IMR-90 (cell line): ENCODE measurements at regions not wholly inside any gene's neighbourhood (a gene's known extent, or its start where the extent isn't known, plus 50 kb on each side); places are given as distances from the start of the nearest gene placed in this dataset.

ENCODE experiments used
- CHD1 ChIP-seq: IDR thresholded peaks from 2 replicates; pipeline ENCODE4 v1.6.1; 2012; ENCODE audit warnings: low read depth, low read length, improper control_type of control experiment
- MXI1 ChIP-seq: IDR thresholded peaks from 2 replicates; pipeline ENCODE4 v1.6.1; 2012; ENCODE audit warnings: low read depth, mild to moderate bottlenecking, low read length, moderate library complexity, borderline replicate concordance
- NFE2L2 ChIP-seq: fragments of 150-350 bp; IDR thresholded peaks from 2 replicates; pipeline ENCODE4 v1.6.1; 2016; ENCODE audit warnings: low read depth, mild to moderate bottlenecking, low read length
- RCOR1 ChIP-seq: IDR thresholded peaks from 2 replicates; pipeline ENCODE4 v1.6.1; 2012; ENCODE audit warnings: mild to moderate bottlenecking, low read length, improper control_type of control experiment; ENCODE audit not compliant: insufficient replicate concordance
- TF ChIP-seq, protein P1 (sequence below): conservative IDR thresholded peaks from 2 replicates; pipeline ENCODE4 v1.5.1; 2012; ENCODE audit warnings: mild to moderate bottlenecking, low read depth, low read length, improper control_type of control experiment
- TF ChIP-seq, protein P2 (sequence below): fragments of 150-350 bp; IDR thresholded peaks from 2 replicates; pipeline ENCODE4 v1.6.1; 2016; ENCODE audit warnings: low read depth, mild to moderate bottlenecking, low read length, moderate library complexity, borderline replicate concordance

DNA sequence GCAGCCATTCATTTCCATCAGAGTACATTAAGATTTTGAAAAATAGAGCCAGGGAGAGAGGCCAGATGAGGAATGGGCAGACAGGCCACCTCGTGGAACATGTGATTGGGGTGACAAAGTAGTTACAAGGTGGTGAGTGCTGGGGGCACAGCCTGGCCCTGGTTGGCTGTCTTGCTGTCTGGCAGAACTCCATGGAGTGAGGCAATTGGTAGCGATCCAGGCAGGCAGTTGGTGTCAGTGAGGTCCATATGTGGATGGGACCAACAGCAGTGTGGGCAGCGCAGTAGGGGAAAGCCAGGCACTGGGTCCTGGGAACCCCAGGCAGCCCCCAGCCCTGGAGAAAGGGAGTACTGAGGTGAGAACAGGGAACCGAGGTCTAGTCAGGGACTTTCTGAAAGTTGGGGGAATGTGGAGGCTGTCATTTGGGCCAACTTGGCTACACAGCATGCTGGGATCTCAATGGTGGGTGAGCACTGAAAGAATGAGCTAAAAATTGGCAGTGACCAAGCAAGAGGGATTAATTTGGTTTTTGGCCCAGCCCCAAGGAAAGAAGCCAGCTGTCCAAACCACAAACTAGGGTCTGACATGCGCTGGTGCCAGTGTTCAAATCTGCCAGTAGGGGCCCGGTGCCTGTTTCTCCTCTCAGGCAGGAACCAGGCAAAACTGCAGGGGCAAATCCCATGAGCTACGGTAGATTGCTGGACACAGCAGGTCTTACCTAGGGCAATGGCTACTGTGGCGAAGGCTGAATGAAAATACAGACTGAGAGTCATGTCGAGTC lies 61.4 kb upstream of the E2F3 start:
- TF ChIP-seq, protein P1, sequence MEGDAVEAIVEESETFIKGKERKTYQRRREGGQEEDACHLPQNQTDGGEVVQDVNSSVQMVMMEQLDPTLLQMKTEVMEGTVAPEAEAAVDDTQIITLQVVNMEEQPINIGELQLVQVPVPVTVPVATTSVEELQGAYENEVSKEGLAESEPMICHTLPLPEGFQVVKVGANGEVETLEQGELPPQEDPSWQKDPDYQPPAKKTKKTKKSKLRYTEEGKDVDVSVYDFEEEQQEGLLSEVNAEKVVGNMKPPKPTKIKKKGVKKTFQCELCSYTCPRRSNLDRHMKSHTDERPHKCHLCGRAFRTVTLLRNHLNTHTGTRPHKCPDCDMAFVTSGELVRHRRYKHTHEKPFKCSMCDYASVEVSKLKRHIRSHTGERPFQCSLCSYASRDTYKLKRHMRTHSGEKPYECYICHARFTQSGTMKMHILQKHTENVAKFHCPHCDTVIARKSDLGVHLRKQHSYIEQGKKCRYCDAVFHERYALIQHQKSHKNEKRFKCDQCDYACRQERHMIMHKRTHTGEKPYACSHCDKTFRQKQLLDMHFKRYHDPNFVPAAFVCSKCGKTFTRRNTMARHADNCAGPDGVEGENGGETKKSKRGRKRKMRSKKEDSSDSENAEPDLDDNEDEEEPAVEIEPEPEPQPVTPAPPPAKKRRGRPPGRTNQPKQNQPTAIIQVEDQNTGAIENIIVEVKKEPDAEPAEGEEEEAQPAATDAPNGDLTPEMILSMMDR: no peak
- TF ChIP-seq, protein P2, sequence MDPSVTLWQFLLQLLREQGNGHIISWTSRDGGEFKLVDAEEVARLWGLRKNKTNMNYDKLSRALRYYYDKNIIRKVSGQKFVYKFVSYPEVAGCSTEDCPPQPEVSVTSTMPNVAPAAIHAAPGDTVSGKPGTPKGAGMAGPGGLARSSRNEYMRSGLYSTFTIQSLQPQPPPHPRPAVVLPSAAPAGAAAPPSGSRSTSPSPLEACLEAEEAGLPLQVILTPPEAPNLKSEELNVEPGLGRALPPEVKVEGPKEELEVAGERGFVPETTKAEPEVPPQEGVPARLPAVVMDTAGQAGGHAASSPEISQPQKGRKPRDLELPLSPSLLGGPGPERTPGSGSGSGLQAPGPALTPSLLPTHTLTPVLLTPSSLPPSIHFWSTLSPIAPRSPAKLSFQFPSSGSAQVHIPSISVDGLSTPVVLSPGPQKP: no peak
- TF ChIP-seq NFE2L2 (no peak), CHD1 (no peak), RCOR1 (no peak), MXI1 (no peak)
